GM23248 (cell line): ENCODE measurements at regions not wholly inside any gene's neighbourhood (a gene's known extent, or its start where the extent isn't known, plus 50 kb on each side); places are given as distances from the start of the nearest gene placed in this dataset.

Experiments
- EZH2 ChIP-seq: fragments of 200-600 bp; sonication (generic); IDR thresholded peaks from 2 replicates; pipeline ENCODE4 v1.6.1; 2018; ENCODE audit warnings: antibody characterized with exemption, mild to moderate bottlenecking; ENCODE audit not compliant: insufficient read depth, poor library complexity, severe bottlenecking
- EZH2phosphoT487 ChIP-seq: fragments of 200-600 bp; sonication (generic); IDR thresholded peaks from 2 replicates; pipeline ENCODE4 v1.6.1; 2018; ENCODE audit warnings: antibody characterized with exemption, moderate library complexity, mild to moderate bottlenecking, low read depth; ENCODE audit not compliant: insufficient read depth

DNA sequence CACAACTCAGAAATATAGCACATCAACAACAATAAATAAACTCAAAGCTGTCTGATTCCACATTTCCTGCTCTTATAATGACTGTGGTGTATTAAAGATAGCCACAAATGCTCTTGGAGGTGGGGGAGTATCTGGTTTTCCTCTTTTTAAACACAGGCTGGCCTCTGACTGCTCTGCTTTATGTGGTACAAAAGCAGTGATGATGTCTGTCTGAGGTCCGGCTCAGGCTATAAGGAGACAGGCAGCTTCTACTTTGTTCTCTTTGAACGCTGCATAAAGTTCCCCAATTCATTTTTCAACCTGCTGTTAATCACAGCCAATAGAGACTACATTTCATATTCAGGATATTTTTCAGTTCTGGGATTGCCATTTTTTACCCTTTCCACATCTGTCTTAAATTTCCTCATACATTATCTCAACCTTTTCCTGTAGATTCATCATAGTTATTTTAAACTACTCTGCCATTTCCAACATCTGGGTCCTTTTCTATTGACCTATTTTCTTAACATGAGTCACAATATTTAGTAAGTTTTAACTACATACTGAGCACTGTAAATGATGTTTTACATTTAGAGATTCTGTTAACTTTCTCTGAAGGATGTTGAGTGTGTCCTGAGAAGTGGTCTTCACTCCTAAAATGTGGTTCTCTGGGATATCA is 64.9 kb downstream of the CRPPA start:
- TF ChIP-seq EZH2 (no peak), EZH2phosphoT487 (no peak)
